GM20431 (cell line): ENCODE measurements at regions not wholly inside any gene's neighbourhood (a gene's known extent, or its start where the extent isn't known, plus 50 kb on each side); places are given as distances from the start of the nearest gene placed in this dataset.
"Not testable (repeated sequence)": the region's sequence is repeated elsewhere in the genome, so short reads cannot be mapped to it uniquely, and the experiment has no call there.

Source experiments
- in situ Hi-C: fragments of 300-500 bp; cut with MseI, MboI; formaldehyde crosslinking; loops from one replicate; pipeline ENCODE4 v1.15.0; 2020; ENCODE audit warnings: low sequenced_read_pairs; ENCODE audit not compliant: unreplicated experiment

GRCh38 chr15:44817797-44818196 is 81.5 kb downstream of the TRIM69 start:
- in situ Hi-C loops = not testable (repeated sequence)

DNA sequence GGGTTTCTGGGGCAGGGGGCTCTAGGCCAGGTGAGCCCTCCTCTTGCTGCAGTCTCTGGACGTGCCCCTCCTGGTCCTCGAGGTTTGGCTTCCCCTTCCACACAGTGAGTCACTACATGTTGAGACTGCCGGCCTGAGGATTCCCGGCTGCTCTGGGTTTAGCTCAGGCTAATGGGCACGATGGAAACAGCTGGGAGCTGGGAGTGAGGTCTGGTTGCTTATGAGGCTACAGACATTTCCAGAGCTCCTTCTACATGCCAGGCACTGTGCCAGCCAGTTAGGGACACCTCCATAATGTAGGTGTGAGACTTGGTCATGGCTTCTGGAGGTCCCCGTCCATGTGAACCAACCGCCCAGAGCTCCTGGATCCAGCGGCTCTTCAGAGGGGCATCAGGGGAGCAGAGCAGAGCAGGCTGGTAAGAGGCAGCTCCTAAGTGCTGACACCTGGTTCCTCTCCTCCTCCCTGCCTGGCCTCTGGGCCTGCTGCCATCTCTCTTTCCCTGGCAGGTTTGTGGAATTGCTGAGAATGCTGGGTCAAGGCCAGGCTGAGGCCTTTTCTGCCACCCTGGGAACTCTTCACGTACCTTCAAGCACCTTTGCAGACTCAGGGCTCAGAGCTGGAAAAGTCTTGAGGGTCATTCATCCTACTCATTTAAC is 83.1 kb downstream of the TRIM69 start:
- in situ Hi-C loops = not testable (repeated sequence)

DNA sequence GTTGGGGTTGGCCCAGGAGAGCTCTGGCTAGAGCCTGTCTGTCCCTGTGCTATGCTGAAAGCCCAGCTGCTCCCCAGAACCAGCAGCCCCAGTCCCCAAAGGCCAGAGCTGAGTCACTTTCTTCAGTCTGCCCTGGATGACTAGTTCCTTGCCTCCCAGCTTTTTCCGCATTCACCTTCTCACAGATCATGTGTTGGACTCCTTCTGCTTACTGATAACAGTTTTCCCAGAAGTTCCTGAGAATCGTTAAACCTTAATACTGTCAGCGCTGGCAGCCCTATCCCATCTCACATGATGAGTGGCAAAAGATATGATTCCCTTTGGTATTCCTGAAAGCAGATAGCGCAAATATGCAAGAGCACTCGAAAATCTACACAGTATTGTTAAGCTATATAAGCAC is 84.2 kb downstream of the TRIM69 start:
- in situ Hi-C loops = not testable (repeated sequence)

DNA sequence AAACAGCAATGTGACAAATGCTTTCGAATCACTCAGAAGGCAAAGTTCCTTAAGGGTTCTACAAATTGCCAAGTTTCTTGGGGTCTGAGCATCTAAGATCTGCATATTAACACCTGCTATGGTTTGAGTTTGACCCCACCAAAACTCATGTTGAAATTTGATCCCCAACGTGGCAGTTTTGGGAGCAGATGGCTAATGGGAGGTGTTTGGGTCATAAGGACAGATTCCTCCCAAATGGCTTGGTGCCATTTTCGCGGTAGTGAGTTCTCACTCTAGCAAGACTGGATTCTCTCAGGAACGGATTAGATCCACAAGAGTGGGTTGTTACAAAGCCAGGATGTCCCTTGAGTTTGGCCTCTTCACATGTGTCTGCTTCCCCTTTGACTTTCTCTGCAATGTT is 84.6 kb downstream of the TRIM69 start:
- in situ Hi-C loops = not testable (repeated sequence)

GRCh38 chr15:44824277-44825145 is 88.2 kb downstream of the TRIM69 start:
- in situ Hi-C loops = not testable (repeated sequence)

DNA sequence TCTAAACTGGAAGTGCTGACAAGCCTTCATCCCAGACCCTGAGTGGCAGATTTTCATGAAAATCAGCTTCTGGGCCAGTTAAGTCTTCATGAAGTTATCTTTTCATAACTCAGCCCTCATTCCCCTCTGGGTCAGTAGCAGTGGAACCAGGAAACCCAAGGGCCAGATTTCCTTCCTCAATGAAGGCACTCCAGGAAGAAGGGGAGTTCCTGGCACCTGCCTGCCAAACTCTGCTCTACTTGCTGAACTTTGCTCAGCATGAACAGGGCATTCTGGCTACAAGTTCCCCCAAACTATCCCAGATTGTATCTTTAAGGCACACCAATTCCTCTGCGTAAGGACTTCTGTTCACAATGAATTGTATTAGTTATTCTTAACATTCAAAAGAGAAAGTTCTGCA is 90.3 kb downstream of the TRIM69 start:
- in situ Hi-C loops = not testable (repeated sequence)

DNA sequence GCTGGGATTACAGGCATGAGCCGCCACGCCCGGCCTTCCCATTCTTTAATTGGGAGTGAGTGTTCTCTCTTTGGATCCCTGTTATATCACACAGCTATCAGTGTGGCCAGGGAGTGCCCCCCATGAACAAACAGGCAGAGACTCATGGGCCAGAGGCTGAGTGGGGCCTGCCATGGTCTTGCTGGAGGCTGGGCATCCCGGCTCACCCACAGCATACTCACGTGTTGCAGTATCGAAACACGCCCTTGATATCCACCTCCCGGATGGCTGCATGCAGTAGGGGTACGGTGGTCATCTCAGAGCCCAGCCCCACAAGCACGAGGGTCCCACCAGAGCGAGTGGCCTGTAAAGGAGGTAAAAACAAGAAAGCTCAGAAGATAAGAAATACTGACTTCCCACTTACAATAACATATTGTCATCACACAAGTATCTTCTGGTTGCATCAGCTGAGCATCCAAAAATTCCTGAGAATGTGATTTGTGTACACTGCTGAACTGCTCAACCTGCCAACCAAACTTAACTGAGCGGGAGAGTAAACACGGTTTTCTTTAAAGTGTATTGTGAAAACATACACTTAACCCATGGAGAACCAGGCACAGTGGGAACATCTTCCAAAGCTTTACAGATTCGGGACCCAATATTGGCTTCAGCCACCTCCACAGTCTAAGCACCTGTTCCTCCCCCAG is 92.0 kb downstream of the TRIM69 start:
- in situ Hi-C loops = not testable (repeated sequence)

DNA sequence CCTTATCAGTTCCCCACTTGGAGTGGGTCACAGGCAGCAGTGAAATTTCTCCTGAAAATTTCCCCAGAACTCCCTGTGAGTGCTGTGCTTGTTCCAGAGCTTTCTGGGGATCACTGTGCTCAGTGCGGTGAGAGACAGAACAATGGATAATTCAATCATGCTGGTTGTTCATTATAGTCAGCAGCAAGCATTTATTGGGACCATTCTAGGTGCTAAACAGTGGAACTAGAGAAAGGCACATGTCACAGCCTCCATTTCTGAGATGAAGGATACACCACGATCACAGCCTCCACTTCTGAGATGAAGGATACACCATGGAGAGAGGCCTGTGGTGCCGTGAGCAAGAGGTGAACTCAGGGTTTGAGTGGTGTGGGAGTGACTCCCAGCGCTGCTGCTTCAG is 92.8 kb downstream of the TRIM69 start:
- in situ Hi-C loops = not testable (repeated sequence)

- in situ Hi-C loops = not testable (repeated sequence)
Observed at GRCh38 chr15:44830692-44831408, 94.5 kb downstream of the TRIM69 start.

DNA sequence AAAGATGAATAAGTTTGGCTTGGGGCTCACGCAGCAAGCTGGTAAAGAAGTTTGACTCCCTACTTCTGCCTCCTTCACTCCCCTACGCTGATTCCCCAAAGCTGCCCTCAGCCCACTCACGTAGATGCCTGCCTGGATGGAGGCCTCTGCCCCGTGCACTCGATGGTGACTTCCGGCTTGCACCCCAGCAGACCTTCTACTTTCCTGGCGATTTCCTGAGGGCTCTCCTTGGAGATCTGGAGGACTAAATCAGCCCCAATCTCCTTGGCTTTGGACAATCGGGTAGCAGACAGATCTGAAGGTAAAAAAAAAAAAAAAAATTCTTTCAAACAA is 95.0 kb downstream of the TRIM69 start:
- in situ Hi-C loops = not testable (repeated sequence)

DNA sequence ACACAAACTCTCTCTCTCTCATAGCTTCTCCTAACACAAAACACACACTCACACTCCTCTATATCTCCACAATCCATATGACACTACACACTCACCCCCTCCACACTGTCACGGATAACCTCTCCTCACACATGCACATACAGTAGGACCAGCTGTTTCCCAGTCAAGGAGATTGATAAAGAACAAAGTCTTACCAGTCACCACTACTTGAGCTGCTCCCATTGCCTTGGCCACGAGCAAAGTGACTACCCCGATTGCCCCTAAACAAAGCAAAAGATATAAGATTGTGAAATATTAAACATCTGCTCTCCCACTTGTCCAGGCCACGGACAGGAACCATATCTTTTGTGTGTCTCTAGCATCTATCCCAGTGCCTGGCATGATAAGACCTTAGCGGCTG is 95.8 kb downstream of the TRIM69 start:
- in situ Hi-C loops = not testable (repeated sequence)

- in situ Hi-C loops = not testable (repeated sequence)
Observed at GRCh38 chr15:44833081-44833480, 96.8 kb downstream of the TRIM69 start.

DNA sequence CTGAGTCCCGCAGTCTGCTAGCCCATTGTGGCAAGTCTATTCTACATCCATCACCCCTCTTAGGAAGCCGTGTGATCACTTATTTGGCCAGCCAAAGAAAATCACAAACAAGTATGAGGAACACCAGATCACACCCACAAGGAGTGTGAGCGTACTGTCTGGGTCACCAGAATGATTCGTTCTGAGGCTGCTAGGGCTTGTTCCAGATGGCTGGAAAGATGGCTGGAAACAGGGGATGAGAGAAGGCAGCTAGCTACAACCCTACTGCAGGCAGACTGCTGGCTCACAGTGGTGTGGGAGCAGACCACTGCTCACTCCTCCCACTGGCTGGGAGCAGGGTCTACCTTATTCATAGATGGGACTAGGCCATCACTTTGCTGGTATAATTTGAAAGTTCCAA is 97.4 kb downstream of the TRIM69 start:
- in situ Hi-C loops = not testable (repeated sequence)

GRCh38 chr15:44835082-44835481 is 98.8 kb downstream of the TRIM69 start:
- in situ Hi-C loops = not testable (repeated sequence)

GRCh38 chr15:44836094-44836493 is 99.8 kb downstream of the TRIM69 start:
- in situ Hi-C loops = no loop called here

DNA sequence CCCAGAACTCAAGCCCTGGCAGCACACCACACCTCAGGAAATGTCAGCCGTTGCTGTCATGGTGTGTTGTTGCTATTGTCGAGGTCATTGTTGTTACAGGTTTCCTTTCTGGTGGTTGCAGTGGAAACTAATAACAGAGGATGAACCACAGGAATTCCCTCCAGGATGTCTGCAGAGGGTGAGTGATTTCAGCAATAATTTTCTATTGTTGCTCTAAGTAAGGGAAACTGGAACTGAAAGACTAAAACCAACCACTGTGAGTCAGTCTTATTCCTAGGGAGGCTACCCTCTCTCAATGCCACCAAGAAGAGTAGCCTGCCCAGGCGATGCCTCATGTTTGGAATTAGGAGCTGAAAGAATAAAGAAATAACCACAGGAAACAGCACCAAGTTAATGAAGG is 102.6 kb downstream of the TRIM69 start:
- in situ Hi-C loops = not testable (repeated sequence)

DNA sequence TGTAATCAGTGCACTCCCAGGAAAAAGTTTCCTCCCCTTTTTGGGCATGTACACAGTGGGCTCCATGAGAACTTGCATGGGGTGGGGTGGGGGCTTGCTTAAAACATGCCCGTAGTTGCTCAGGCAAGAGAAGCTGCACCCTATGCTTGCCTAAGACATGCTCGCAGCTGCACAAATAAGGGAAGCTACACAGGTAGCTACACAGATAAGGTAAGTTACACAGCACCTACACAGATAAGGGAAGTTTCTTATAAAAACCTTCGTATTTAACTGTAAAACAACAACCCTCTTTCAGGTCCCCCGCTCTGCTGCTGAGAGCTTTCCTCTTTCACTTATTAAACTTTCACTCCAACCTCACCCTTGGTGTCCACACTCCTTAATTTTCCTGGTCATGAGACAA is 105.4 kb downstream of the TRIM69 start:
- in situ Hi-C loops = not testable (repeated sequence)

- in situ Hi-C loops = not testable (repeated sequence)
Observed at GRCh38 chr15:44842883-44843282, 106.6 kb downstream of the TRIM69 start.

- in situ Hi-C loops = not testable (repeated sequence)
Observed at GRCh38 chr15:44844936-44845335, 108.6 kb downstream of the TRIM69 start.

DNA sequence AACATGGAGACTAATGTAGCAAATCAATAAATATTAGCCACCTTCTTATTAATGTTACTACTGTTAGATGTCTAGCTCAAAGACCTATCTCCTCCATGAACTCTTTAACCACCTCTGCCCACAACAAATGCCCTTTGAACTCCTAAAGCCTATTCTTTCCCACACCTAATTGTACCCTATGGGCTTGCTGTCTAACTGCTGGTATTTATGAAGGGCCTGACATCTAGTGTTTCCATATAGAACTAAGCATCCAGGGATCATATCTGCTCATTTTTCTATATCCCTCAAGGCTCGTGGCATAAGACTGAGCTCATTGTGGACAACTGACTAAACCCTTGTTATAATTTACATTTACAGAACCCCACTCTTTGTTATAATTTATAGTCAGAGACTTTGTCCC is 109.8 kb downstream of the TRIM69 start:
- in situ Hi-C loops = not testable (repeated sequence)
